Trophoblast cell (in vitro differentiated cells and primary cell): ENCODE measurements at regions not wholly inside any gene's neighbourhood (a gene's known extent, or its start where the extent isn't known, plus 50 kb on each side); places are given as distances from the start of the nearest gene placed in this dataset.
"Not testable (repeated sequence)": the region's sequence is repeated elsewhere in the genome, so short reads cannot be mapped to it uniquely, and the experiment has no call there.

Experiments
- DNase-seq, 2 donors: peaks; one replicate each; pipeline ENCODE4 v3.0.0-alpha.2; 2016
- H2AFZ ChIP-seq: 2 replicates; pipeline ENCODE4 v1.6.1; 2013; ENCODE audit warnings: low read length, moderate library complexity, mild to moderate bottlenecking; ENCODE audit not compliant: insufficient read depth, poor library complexity
- H2AK5ac ChIP-seq: 2 replicates; pipeline ENCODE4 v1.6.1; 2013; ENCODE audit warnings: mild to moderate bottlenecking, low read length
- H2BK120ac ChIP-seq: 2 replicates; pipeline ENCODE4 v1.6.1; 2013; ENCODE audit warnings: low read length, mild to moderate bottlenecking, moderate library complexity; ENCODE audit not compliant: insufficient read depth, poor library complexity
- H2BK12ac ChIP-seq: 2 replicates; pipeline ENCODE4 v1.6.1; 2013; ENCODE audit warnings: mild to moderate bottlenecking, low read length, moderate library complexity
- H2BK5ac ChIP-seq: 2 replicates; pipeline ENCODE4 v1.6.1; 2013; ENCODE audit warnings: low read length, low read depth, moderate library complexity, mild to moderate bottlenecking; ENCODE audit not compliant: poor library complexity
- H3K14ac ChIP-seq: 2 replicates; pipeline ENCODE4 v1.6.1; 2013; ENCODE audit warnings: mild to moderate bottlenecking, low read length
- H3K18ac ChIP-seq: 2 replicates; pipeline ENCODE4 v1.6.1; 2013; ENCODE audit warnings: mild to moderate bottlenecking, low read length
- H3K23ac ChIP-seq: 2 replicates; pipeline ENCODE4 v1.6.1; 2013; ENCODE audit warnings: low read length
- H3K27ac ChIP-seq: 2 replicates; pipeline ENCODE4 v1.5.1; 2013; ENCODE audit warnings: low read depth, mild to moderate bottlenecking, inconsistent platforms, low read length, moderate library complexity
- H3K27me3 ChIP-seq: 2 replicates; pipeline ENCODE4 v1.6.1; 2013; ENCODE audit warnings: inconsistent platforms, mild to moderate bottlenecking, low read length, moderate library complexity; ENCODE audit not compliant: insufficient read depth
- H3K36me3 ChIP-seq, 2 experiments: 1 replicate in 1 of 2; 2 replicates in 1 of 2; pipeline ENCODE4 v1.6.1; 2013; ENCODE audit warnings: low read length in 2 of 2, mild to moderate bottlenecking in 2 of 2, moderate library complexity in 1 of 2; ENCODE audit not compliant: insufficient read depth in 2 of 2, control insufficient read depth in 1 of 2
- H3K4ac ChIP-seq: 2 replicates; pipeline ENCODE4 v1.6.1; 2013; ENCODE audit warnings: low read depth, mild to moderate bottlenecking, low read length, moderate library complexity
- H3K4me1 ChIP-seq, 2 experiments: 1 replicate in 1 of 2; 2 replicates in 1 of 2; pipeline ENCODE4 v1.6.1; 2013; ENCODE audit warnings: low read length in 2 of 2, mild to moderate bottlenecking in 2 of 2, moderate library complexity in 1 of 2; ENCODE audit not compliant: insufficient read depth in 2 of 2, control insufficient read depth in 1 of 2
- H3K4me2 ChIP-seq: 2 replicates; pipeline ENCODE4 v1.6.1; 2013; ENCODE audit warnings: inconsistent platforms, mild to moderate bottlenecking, low read length, moderate library complexity
- H3K4me3 ChIP-seq: 2 replicates; pipeline ENCODE4 v1.5.1; 2013; ENCODE audit warnings: mild to moderate bottlenecking, low read depth, low read length, inconsistent platforms
- H3K79me1 ChIP-seq: one replicate; pipeline ENCODE4 v1.6.1; 2013; ENCODE audit warnings: low read length
- H3K79me2 ChIP-seq: 2 replicates; pipeline ENCODE4 v1.6.1; 2013; ENCODE audit warnings: low read length, mild to moderate bottlenecking; ENCODE audit not compliant: control insufficient read depth, insufficient read depth, poor library complexity
- H3K9ac ChIP-seq: 2 replicates; pipeline ENCODE4 v1.6.1; 2013; ENCODE audit warnings: mild to moderate bottlenecking, low read length
- H3K9me3 ChIP-seq: 2 replicates; pipeline ENCODE4 v1.6.1; 2013; ENCODE audit warnings: low read depth, mild to moderate bottlenecking, control low read depth, inconsistent platforms, low read length; ENCODE audit not compliant: insufficient read depth
- H4K12ac ChIP-seq: 2 replicates; pipeline ENCODE4 v1.6.1; 2013; ENCODE audit warnings: low read depth, mild to moderate bottlenecking, low read length, moderate library complexity
- H4K8ac ChIP-seq: 2 replicates; pipeline ENCODE4 v1.6.1; 2013; ENCODE audit warnings: low read depth, mild to moderate bottlenecking, low read length, moderate library complexity
- H4K91ac ChIP-seq: one replicate; pipeline ENCODE4 v1.6.1; 2013; ENCODE audit warnings: low read depth, mild to moderate bottlenecking, low read length, moderate library complexity
- WGBS: extraction: QIAGEN DNeasy Blood & Tissue Kit; methylation state at CpG from one replicate; pipeline ENCODE4 v1.1.7; 2013; ENCODE audit warnings: missing lambda C conversion rate; ENCODE audit not compliant: insufficient read length, insufficient coverage; ENCODE audit errors: extremely low coverage; 5-methylcytosine and 5-hydroxymethylcytosine counted together

DNA sequence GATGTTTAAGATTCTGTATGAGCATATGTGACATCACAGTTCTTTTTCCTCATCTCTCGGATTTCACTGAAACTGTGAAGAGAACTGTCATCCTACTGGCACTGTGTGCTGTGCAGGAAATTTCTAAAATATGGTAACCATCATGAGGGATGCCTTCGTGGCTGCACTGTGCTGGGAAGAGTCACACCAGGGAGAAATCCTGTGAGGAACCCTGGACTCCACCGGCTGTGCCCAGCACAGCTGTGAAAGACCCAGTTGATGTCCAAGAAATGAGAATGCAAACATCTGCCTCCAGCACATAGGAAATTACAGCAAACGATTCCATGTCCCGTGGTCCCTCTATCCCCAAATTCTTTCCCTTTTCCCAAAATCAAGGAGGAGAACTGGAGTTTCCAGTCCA, 475.4 kb downstream of the GOLGA6L6 start:
- not testable (repeated sequence) for H3K4me2 ChIP-seq, H2BK12ac ChIP-seq, H3K4me3 ChIP-seq, H2BK120ac ChIP-seq, H3K79me1 ChIP-seq, H3K79me2 ChIP-seq, H2AFZ ChIP-seq, H3K36me3 ChIP-seq, H3K14ac ChIP-seq, H4K8ac ChIP-seq, H3K18ac ChIP-seq, H3K27ac ChIP-seq, H4K12ac ChIP-seq, H3K27me3 ChIP-seq, H2BK5ac ChIP-seq, DNase-seq, H3K4me1 ChIP-seq, H3K9me3 ChIP-seq, H3K4ac ChIP-seq, H2AK5ac ChIP-seq, H3K23ac ChIP-seq, H4K91ac ChIP-seq, H3K9ac ChIP-seq
- no CpG with 5 or more reads among the region's 5 CpGs for WGBS

DNA sequence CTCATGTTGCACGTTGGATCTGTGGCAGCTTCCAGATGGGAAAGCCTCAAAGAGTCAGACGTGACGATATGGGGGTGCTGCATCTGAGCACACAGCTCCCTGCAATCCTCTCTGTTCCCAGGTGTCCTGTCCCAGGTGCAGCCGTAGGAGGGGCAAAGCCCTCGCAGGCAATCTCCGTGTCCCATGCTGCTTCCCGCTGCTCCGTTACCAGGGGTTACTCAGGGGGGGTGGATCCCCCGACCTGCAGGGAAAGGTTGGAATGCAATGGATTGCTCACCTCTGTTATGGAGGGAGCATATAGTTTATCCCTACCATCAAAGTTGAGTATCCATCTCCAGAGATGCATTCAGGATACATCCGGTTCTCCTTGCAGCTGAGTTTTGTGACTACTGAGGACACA, 476.1 kb downstream of the GOLGA6L6 start:
- H3K18ac ChIP-seq, H3K4ac ChIP-seq, H3K36me3 ChIP-seq, H4K12ac ChIP-seq, H2AK5ac ChIP-seq, H3K4me1 ChIP-seq, H2BK120ac ChIP-seq, H3K4me3 ChIP-seq, H4K91ac ChIP-seq, H3K4me2 ChIP-seq, H4K8ac ChIP-seq, DNase-seq, H3K79me2 ChIP-seq, H2BK12ac ChIP-seq, H3K9ac ChIP-seq, H3K27ac ChIP-seq, H2AFZ ChIP-seq, H3K14ac ChIP-seq, H3K9me3 ChIP-seq, H3K27me3 ChIP-seq, H3K79me1 ChIP-seq, H2BK5ac ChIP-seq, H3K23ac ChIP-seq: not testable (repeated sequence)
- WGBS = no CpG with 5 or more reads among the region's 10 CpGs

DNA sequence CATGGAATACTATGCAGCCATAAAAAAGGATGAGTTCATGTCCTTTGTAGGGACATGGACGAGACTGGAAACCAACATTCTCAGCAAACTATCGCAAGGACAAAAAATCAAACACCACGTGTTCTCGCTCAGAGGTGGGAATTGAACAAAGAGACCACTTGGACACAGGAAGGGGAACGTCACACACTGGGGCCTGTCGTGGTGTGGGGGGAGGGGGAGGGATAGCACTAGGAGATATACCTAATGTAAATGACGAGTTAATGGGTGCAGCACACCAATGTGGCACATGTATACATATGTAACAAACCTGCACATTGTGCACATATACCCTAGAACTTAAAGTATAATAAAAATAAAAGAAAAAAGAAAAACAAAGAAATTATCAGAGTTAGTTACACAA, 478.4 kb downstream of the GOLGA6L6 start:
- H2AFZ ChIP-seq, H2AK5ac ChIP-seq, H3K27me3 ChIP-seq, H3K9ac ChIP-seq, H4K12ac ChIP-seq, H3K14ac ChIP-seq, H4K8ac ChIP-seq, H2BK5ac ChIP-seq, H3K4me1 ChIP-seq, H3K36me3 ChIP-seq, H3K18ac ChIP-seq, DNase-seq, H4K91ac ChIP-seq, H3K4me3 ChIP-seq, H3K4ac ChIP-seq, H3K4me2 ChIP-seq, H2BK120ac ChIP-seq, H3K79me2 ChIP-seq, H3K27ac ChIP-seq, H3K79me1 ChIP-seq, H2BK12ac ChIP-seq, H3K23ac ChIP-seq, H3K9me3 ChIP-seq: not testable (repeated sequence)
- WGBS = no CpG with 5 or more reads among the region's 7 CpGs

DNA sequence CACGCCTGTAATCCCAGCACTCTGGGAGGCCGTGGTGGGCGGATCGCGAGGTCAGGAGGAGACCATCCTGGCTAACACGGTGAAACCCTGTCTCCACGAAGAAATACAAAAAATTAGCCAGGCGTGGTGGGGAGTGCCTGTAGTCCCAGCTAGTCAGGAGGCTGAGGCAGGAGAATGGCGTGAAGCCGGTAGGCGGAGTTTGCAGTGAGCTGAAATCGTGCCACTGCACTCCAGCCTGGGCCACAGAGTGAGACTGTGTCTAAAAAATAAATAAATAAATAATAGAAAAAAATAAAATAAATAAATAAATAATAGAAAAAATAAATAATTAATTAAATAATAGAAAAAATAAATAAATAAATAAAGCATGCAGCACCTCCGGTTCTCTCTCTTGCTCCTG, 480.8 kb downstream of the GOLGA6L6 start:
- H3K36me3 ChIP-seq, H3K79me1 ChIP-seq, H3K9ac ChIP-seq, H2AFZ ChIP-seq, DNase-seq, H2BK5ac ChIP-seq, H3K18ac ChIP-seq, H3K4ac ChIP-seq, H4K12ac ChIP-seq, H3K27me3 ChIP-seq, H4K8ac ChIP-seq, H3K14ac ChIP-seq, H3K4me2 ChIP-seq, H3K27ac ChIP-seq, H2BK120ac ChIP-seq, H2BK12ac ChIP-seq, H3K79me2 ChIP-seq, H3K23ac ChIP-seq, H2AK5ac ChIP-seq, H4K91ac ChIP-seq, H3K4me1 ChIP-seq, H3K9me3 ChIP-seq, H3K4me3 ChIP-seq: not testable (repeated sequence)
- WGBS = no CpG with 5 or more reads among the region's 13 CpGs
